ENCODE measurements at regions not wholly inside any gene's neighbourhood (a gene's known extent, or its start where the extent isn't known, plus 50 kb on each side); places are given as distances from the start of the nearest gene placed in this dataset.

DNA sequence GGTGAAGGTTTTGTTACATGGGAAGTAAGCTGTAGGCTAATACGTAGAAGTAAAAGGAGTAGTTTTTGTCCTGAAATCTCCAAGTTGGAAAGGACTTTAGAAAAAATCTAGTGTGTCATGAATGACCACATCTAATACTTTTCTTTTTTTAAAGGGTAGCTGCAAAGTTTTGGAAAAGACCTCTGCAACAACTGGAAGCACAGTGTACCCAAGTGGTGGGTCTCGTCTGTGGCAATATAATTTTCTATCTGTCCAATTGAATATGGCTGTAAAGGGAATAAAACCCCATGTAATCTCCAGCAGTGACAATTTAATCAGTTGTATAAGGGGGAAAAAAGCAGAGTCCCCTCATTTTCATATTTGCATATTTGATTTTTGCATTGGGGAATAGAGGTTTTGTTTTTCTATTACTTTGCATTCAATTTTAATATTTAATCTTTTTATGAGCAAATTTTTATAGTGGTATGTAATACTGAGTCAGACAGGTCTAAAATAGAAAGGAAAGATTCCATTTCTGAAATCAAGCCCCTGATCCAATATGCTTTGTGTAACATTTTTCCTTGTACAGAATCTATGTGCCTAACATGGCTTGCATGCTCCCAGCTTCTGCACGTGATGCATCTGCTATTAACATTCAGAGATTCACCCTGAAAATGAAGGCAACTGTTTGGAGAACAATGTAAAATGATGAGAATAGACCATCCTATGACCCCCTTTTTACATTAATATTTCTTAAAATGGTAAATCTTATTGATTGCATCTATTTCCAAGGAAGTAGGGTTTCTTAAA is 531.4 kb downstream of the ZIC1 start:
- TF ChIP-seq GABPA (IDR thresholded peaks at IDR 0.05; ENCODE audit: low read depth), result no peak
- no peak for DNase-seq (ENCODE audit: low read depth in 1 of 2, low spot score in 1 of 2)
- Histone ChIP-seq H3K27me3 (ENCODE audit: insufficient read depth, poor library complexity, severe bottlenecking) (no peaks in the 10 kb centered on the region), H3K27ac (replicated peaks) (no peak overlapping the region), H3K4me3 (replicated peaks; ENCODE audit: insufficient read depth, low read length) (no peak overlapping the region)

DNA sequence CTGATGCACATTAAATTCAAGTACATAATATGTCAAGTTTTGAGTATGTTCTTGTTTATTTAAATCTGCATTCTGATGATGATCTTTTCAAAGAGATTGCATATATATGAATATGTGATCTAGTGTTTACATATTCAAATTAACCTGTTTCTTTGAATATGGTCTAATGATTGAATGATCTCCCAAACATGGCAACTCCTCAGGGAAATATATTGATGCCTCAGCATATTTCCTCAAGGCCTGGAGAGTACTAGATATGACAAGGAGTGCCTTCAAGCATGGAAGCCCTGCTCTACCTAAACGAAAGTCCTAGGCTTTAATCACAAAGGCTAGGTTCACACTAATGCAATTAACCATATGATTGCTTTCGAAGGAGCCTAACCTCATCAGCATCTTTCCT is 532.8 kb downstream of the ZIC1 start:
- H3K27ac ChIP-seq (replicated peaks), result no peak overlapping the region
- TF ChIP-seq, protein P1, sequence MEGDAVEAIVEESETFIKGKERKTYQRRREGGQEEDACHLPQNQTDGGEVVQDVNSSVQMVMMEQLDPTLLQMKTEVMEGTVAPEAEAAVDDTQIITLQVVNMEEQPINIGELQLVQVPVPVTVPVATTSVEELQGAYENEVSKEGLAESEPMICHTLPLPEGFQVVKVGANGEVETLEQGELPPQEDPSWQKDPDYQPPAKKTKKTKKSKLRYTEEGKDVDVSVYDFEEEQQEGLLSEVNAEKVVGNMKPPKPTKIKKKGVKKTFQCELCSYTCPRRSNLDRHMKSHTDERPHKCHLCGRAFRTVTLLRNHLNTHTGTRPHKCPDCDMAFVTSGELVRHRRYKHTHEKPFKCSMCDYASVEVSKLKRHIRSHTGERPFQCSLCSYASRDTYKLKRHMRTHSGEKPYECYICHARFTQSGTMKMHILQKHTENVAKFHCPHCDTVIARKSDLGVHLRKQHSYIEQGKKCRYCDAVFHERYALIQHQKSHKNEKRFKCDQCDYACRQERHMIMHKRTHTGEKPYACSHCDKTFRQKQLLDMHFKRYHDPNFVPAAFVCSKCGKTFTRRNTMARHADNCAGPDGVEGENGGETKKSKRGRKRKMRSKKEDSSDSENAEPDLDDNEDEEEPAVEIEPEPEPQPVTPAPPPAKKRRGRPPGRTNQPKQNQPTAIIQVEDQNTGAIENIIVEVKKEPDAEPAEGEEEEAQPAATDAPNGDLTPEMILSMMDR (IDR thresholded peaks at IDR 0.05; ENCODE audit: insufficient read depth, low read length), result no peak
- TF ChIP-seq SPI1 (IDR thresholded peaks at IDR 0.05; ENCODE audit: borderline replicate concordance, low read depth), result no peak
- TF ChIP-seq GABPA (IDR thresholded peaks at IDR 0.05; ENCODE audit: low read depth), result no peak
- no peak for TF ChIP-seq POLR2AphosphoS5 (IDR thresholded peaks at IDR 0.05; ENCODE audit: low read depth)
- TF ChIP-seq, protein P2, sequence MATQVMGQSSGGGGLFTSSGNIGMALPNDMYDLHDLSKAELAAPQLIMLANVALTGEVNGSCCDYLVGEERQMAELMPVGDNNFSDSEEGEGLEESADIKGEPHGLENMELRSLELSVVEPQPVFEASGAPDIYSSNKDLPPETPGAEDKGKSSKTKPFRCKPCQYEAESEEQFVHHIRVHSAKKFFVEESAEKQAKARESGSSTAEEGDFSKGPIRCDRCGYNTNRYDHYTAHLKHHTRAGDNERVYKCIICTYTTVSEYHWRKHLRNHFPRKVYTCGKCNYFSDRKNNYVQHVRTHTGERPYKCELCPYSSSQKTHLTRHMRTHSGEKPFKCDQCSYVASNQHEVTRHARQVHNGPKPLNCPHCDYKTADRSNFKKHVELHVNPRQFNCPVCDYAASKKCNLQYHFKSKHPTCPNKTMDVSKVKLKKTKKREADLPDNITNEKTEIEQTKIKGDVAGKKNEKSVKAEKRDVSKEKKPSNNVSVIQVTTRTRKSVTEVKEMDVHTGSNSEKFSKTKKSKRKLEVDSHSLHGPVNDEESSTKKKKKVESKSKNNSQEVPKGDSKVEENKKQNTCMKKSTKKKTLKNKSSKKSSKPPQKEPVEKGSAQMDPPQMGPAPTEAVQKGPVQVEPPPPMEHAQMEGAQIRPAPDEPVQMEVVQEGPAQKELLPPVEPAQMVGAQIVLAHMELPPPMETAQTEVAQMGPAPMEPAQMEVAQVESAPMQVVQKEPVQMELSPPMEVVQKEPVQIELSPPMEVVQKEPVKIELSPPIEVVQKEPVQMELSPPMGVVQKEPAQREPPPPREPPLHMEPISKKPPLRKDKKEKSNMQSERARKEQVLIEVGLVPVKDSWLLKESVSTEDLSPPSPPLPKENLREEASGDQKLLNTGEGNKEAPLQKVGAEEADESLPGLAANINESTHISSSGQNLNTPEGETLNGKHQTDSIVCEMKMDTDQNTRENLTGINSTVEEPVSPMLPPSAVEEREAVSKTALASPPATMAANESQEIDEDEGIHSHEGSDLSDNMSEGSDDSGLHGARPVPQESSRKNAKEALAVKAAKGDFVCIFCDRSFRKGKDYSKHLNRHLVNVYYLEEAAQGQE (IDR thresholded peaks at IDR 0.05; ENCODE audit: insufficient replicate concordance, low read depth), result no peak
- no peak overlapping the region for H3K4me3 ChIP-seq (replicated peaks; ENCODE audit: insufficient read depth, low read length)
- no peak for DNase-seq (ENCODE audit: low read depth in 1 of 2, low spot score in 1 of 2)
- H3K27me3 ChIP-seq (ENCODE audit: insufficient read depth, poor library complexity, severe bottlenecking), result no peaks in the 10 kb centered on the region

DNA sequence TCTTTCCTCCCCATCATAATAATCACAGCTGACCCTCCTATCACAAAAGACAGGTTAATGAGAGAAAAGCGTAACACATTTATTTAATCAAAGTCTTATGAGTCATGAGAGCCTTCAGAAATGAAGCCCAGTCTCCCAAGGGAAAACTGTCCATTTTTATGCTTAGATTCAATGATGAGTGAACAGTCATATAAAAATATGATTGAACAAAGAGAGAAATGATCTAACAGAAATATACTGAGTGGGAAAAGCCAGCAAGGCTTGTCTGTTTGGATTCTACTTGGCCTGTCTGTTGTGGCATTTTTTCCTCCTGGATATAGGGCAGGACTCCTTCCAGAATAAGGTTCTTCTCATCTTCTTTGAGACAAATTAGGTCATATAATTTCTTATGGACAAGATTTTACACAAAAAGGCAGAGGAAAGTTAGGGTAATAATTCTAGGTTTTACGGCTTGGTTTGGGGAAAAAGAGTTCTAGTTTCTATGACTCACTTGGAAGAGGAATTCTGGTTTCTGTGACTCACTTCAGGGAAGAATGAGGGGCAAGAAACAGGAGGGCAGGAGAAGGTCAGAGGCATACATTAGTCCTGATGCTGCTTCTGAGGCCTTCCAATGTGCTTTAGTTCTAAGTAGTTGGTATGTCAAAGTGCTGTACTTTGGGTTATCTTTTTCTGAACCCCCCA is 534.2 kb downstream of the ZIC1 start:
- Histone ChIP-seq H3K27ac (replicated peaks) (no peak overlapping the region), H3K4me3 (replicated peaks; ENCODE audit: insufficient read depth, low read length) (no peak overlapping the region)

More for the DNA sequence above, 534.2 kb downstream of the ZIC1 start:
- TF ChIP-seq, protein P1 (IDR thresholded peaks at IDR 0.05; ENCODE audit: insufficient read depth, low read length), result no peak
- TF ChIP-seq SPI1 (IDR thresholded peaks at IDR 0.05; ENCODE audit: borderline replicate concordance, low read depth) (no peak), POLR2AphosphoS5 (IDR thresholded peaks at IDR 0.05; ENCODE audit: low read depth) (no peak), GABPA (IDR thresholded peaks at IDR 0.05; ENCODE audit: low read depth) (no peak)
- TF ChIP-seq, protein P2 (IDR thresholded peaks at IDR 0.05; ENCODE audit: insufficient replicate concordance, low read depth), result no peak
- DNase-seq (ENCODE audit: low read depth in 1 of 2, low spot score in 1 of 2), result no peak
- H3K27me3 ChIP-seq (ENCODE audit: insufficient read depth, poor library complexity, severe bottlenecking), result no peaks in the 10 kb centered on the region

All from HL-60 (cell line).